GM12874 (cell line): ENCODE measurements at regions not wholly inside any gene's neighbourhood (a gene's known extent, or its start where the extent isn't known, plus 50 kb on each side); places are given as distances from the start of the nearest gene placed in this dataset.

ENCODE experiments used
- CTCF ChIP-seq: IDR thresholded peaks from 2 replicates; pipeline ENCODE4 v1.5.1; 2011; ENCODE audit warnings: low read depth, mild to moderate bottlenecking, control low read depth, low read length, moderate library complexity; ENCODE audit not compliant: insufficient read depth

- TF ChIP-seq CTCF: no peak
These were observed 189.7 kb downstream of the BCAT1 start for GRCh38 chr12:24759155-24759554.

GRCh38 chr12:24756479-24757024, 192.3 kb downstream of the BCAT1 start:
- TF ChIP-seq CTCF: no peak

GRCh38 chr12:24754690-24755638, 193.9 kb downstream of the BCAT1 start:
- TF ChIP-seq CTCF: no peak

- TF ChIP-seq CTCF: no peak
These were observed 196.0 kb downstream of the BCAT1 start for GRCh38 chr12:24752763-24753462.

- no peak for TF ChIP-seq CTCF
These were observed 197.7 kb downstream of the BCAT1 start for GRCh38 chr12:24751181-24751580.

- no peak for TF ChIP-seq CTCF
These were observed 198.6 kb downstream of the BCAT1 start for GRCh38 chr12:24750263-24750662.

- no peak for TF ChIP-seq CTCF
These were observed 199.7 kb downstream of the BCAT1 start for GRCh38 chr12:24749171-24749570.
